ENCODE measurements at regions not wholly inside any gene's neighbourhood (a gene's known extent, or its start where the extent isn't known, plus 50 kb on each side); places are given as distances from the start of the nearest gene placed in this dataset.

DNA sequence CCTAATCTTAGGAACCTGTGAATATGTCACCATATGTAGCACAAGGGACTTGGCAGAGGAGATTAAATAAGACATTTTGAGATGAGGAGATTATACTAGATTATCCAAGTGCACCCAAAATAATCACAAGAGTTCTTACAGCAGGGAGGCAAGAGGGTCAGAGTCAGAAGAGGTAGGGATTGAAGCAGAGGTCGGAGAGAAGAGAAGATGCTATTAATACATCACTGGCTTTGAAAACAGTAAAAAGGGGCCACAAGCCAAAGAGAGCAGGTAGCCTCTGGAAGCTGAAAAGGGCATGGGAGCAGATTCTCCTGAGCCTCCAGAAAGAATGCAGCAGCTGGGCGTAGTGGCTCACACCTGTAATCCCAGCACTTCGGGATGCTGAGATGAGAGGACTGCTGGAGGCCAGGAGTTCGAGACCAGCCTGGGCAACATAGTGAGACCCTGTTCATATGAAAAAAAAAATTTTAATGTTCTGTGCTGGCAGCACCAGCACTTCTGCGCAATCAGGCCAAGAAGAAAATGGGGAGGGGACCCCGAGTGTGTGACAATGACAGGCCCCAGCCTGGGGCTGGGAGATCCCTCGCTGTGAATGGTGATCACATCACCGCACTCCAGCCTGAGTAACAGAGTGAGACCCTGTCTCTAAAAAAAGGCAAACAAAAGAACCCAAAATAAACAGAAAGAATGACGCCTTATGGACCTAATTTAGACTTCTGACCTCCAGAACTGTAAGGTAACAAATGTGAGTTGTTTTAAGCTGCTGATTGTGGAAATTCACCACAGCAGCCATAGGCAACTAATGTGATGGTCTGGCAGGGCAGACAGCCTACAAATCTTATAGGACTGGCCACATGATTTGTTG is 275.4 kb downstream of the MRTFB start:
- no peaks in the 10 kb centered on the region for H3K36me3 ChIP-seq (ENCODE audit: control insufficient read depth in 2 of 3, insufficient read depth in 3 of 3, low read length in 3 of 3)
- FAIRE-seq, result no peak
- no peak for DNase-seq
- intact Hi-C loops (cut with DNase I), result no loop called here
- no peak overlapping the region for H3K27ac ChIP-seq (ENCODE audit: low read depth in 2 of 2, low read length in 2 of 2)
- no peaks in the 10 kb centered on the region for H3K27me3 ChIP-seq (ENCODE audit: control insufficient read depth, insufficient read depth, low read length)
- no peaks in the 10 kb centered on the region for H3K4me1 ChIP-seq (ENCODE audit: control insufficient read depth in 2 of 3, insufficient read depth in 2 of 3, low read depth in 1 of 3, low read length in 3 of 3)
- TF ChIP-seq, protein P1, sequence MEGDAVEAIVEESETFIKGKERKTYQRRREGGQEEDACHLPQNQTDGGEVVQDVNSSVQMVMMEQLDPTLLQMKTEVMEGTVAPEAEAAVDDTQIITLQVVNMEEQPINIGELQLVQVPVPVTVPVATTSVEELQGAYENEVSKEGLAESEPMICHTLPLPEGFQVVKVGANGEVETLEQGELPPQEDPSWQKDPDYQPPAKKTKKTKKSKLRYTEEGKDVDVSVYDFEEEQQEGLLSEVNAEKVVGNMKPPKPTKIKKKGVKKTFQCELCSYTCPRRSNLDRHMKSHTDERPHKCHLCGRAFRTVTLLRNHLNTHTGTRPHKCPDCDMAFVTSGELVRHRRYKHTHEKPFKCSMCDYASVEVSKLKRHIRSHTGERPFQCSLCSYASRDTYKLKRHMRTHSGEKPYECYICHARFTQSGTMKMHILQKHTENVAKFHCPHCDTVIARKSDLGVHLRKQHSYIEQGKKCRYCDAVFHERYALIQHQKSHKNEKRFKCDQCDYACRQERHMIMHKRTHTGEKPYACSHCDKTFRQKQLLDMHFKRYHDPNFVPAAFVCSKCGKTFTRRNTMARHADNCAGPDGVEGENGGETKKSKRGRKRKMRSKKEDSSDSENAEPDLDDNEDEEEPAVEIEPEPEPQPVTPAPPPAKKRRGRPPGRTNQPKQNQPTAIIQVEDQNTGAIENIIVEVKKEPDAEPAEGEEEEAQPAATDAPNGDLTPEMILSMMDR (IDR thresholded peaks at IDR 0.05; ENCODE audit: borderline replicate concordance, extremely low read depth, insufficient read depth), result no peak
- H3K4me3 ChIP-seq (ENCODE audit: low read length in 3 of 3), result no peak overlapping the region
- peaks cover 0 to 2% (median 0%) of the 10 kb centered on the region in 3 donors for H3K9me3 ChIP-seq (ENCODE audit: control insufficient read depth in 2 of 3, insufficient read depth in 1 of 3, low read length in 3 of 3)
- H3K9ac ChIP-seq (ENCODE audit: low read length in 3 of 3), result no peak overlapping the region

- Histone ChIP-seq H3K9me3 (ENCODE audit: control insufficient read depth in 2 of 3, insufficient read depth in 1 of 3, low read length in 3 of 3) (peaks cover 0 to 2% (median 0%) of the 10 kb centered on the region in 3 donors), H3K4me3 (ENCODE audit: low read length in 3 of 3) (no peak overlapping the region), H3K9ac (ENCODE audit: low read length in 3 of 3) (no peak overlapping the region), H3K4me1 (ENCODE audit: control insufficient read depth in 2 of 3, insufficient read depth in 2 of 3, low read depth in 1 of 3, low read length in 3 of 3) (no peaks in the 10 kb centered on the region), H3K36me3 (ENCODE audit: control insufficient read depth in 2 of 3, insufficient read depth in 3 of 3, low read length in 3 of 3) (no peaks in the 10 kb centered on the region), H3K27ac (ENCODE audit: low read depth in 2 of 2, low read length in 2 of 2) (no peak overlapping the region), H3K27me3 (ENCODE audit: control insufficient read depth, insufficient read depth, low read length) (no peaks in the 10 kb centered on the region)
- no peak for FAIRE-seq
- intact Hi-C loops (cut with DNase I), result no loop called here
- DNase-seq, result no peak
- TF ChIP-seq, protein P1 (IDR thresholded peaks at IDR 0.05; ENCODE audit: borderline replicate concordance, extremely low read depth, insufficient read depth), result no peak
Observed at GRCh38 chr16:14345512-14346115, 274.5 kb downstream of the MRTFB start.

DNA sequence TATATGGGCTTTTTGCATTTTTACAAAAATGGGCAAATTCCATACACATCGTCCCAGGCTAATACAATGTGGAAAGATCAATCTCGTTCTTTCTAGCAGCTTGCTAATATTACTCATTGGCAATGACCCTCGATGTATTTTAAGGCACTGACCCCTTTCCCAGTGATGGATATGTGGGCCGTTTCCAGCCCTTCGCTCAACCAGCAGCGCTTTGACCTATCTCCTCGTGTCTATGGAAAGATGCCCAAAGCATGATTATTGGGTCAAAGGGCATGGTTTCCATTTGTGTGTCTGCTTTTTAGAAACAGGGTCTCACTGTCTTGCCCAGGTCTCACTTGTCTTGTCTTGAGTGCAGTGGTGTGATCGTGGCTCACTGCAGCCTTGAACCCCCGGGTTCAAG is 273.8 kb downstream of the MRTFB start:
- intact Hi-C loops (cut with DNase I), result no loop called here
- H3K27me3 ChIP-seq (ENCODE audit: control insufficient read depth, insufficient read depth, low read length), result no peaks in the 10 kb centered on the region
- FAIRE-seq, result no peak

More for the DNA sequence above, 273.8 kb downstream of the MRTFB start:
- Histone ChIP-seq H3K27ac (ENCODE audit: low read depth in 2 of 2, low read length in 2 of 2) (no peak overlapping the region), H3K9me3 (ENCODE audit: control insufficient read depth in 2 of 3, insufficient read depth in 1 of 3, low read length in 3 of 3) (peaks cover 0 to 2% (median 0%) of the 10 kb centered on the region in 3 donors), H3K36me3 (ENCODE audit: control insufficient read depth in 2 of 3, insufficient read depth in 3 of 3, low read length in 3 of 3) (no peaks in the 10 kb centered on the region), H3K4me3 (ENCODE audit: low read length in 3 of 3) (no peak overlapping the region), H3K4me1 (ENCODE audit: control insufficient read depth in 2 of 3, insufficient read depth in 2 of 3, low read depth in 1 of 3, low read length in 3 of 3) (no peaks in the 10 kb centered on the region), H3K9ac (ENCODE audit: low read length in 3 of 3) (no peak overlapping the region)
- DNase-seq, result no peak
- TF ChIP-seq, protein P1 (IDR thresholded peaks at IDR 0.05; ENCODE audit: borderline replicate concordance, extremely low read depth, insufficient read depth), result no peak
